Smooth muscle cell (in vitro differentiated cells): ENCODE measurements at regions not wholly inside any gene's neighbourhood (a gene's known extent, or its start where the extent isn't known, plus 50 kb on each side); places are given as distances from the start of the nearest gene placed in this dataset.

ENCODE experiments used
- DNase-seq: peaks from one replicate; lab custom pipeline; 2025; ENCODE audit not compliant: unreplicated experiment; lab: John Stamatoyannopoulos, UW
- H2AFZ ChIP-seq: fragments of 200-600 bp; sonication (generic); 2 replicates; pipeline ENCODE4 v1.6.0; 2016; ENCODE audit warnings: antibody characterized with exemption, low read depth, mild to moderate bottlenecking
- H3F3A ChIP-seq: fragments of 200-600 bp; sonication (generic); 2 replicates; pipeline ENCODE4 v1.6.0; 2017; ENCODE audit warnings: antibody characterized with exemption, low read depth
- H3K27ac ChIP-seq: fragments of 200-600 bp; sonication (generic); 2 replicates; pipeline ENCODE4 v1.5.1; 2016; ENCODE audit warnings: low read depth, mild to moderate bottlenecking
- H3K27me3 ChIP-seq: fragments of 200-600 bp; sonication (generic); 2 replicates; pipeline ENCODE4 v1.6.1; 2016; ENCODE audit warnings: low read depth, mild to moderate bottlenecking
- H3K36me3 ChIP-seq: fragments of 200-600 bp; sonication (generic); 2 replicates; pipeline ENCODE4 v1.5.1; 2016; ENCODE audit warnings: low read depth
- H3K4me1 ChIP-seq: fragments of 200-600 bp; sonication (generic); 2 replicates; pipeline ENCODE4 v1.5.1; 2016; ENCODE audit warnings: low read depth
- H3K4me2 ChIP-seq: fragments of 200-600 bp; sonication (generic); 2 replicates; pipeline ENCODE4 v1.6.0; 2016; ENCODE audit warnings: mild to moderate bottlenecking
- H3K4me3 ChIP-seq: fragments of 200-600 bp; sonication (generic); 2 replicates; pipeline ENCODE4 v1.5.1; 2016; ENCODE audit warnings: mild to moderate bottlenecking
- H3K79me2 ChIP-seq: fragments of 200-600 bp; sonication (generic); 2 replicates; pipeline ENCODE4 v1.6.0; 2016; ENCODE audit warnings: low read depth, mild to moderate bottlenecking
- H3K9ac ChIP-seq: fragments of 200-600 bp; sonication (generic); 2 replicates; pipeline ENCODE4 v1.6.0; 2016; ENCODE audit warnings: low read depth
- H3K9me3 ChIP-seq: fragments of 200-600 bp; sonication (generic); replicated peaks from 2 replicates; pipeline ENCODE4 v1.5.1; 2016; ENCODE audit warnings: low read depth
- H4K20me1 ChIP-seq: fragments of 200-600 bp; sonication (generic); 2 replicates; pipeline ENCODE4 v1.6.0; 2016; ENCODE audit warnings: low read depth
- CTCF ChIP-seq: fragments of 200-600 bp; sonication (generic); IDR thresholded peaks from 2 replicates; pipeline ENCODE4 v1.5.1; 2017; ENCODE audit warnings: borderline replicate concordance, mild to moderate bottlenecking, antibody characterized with exemption; ENCODE audit not compliant: insufficient read depth, poor library complexity, severe bottlenecking
- WGBS: methylation state at CpG from one replicate; pipeline ENCODE4 v1.1.7; 2016; ENCODE audit warnings: low lambda C conversion rate; 5-methylcytosine and 5-hydroxymethylcytosine counted together

GRCh38 chr4:153084980-153085630, 119.1 kb upstream of the TRIM2 start:
- Histone ChIP-seq H3K79me2 (no peaks in the 10 kb centered on the region), H3K4me1 (peaks cover 14% of the 10 kb centered on the region), H3K9me3 (no peaks in the 10 kb centered on the region), H3K4me3 (no peak overlapping the region), H3K27ac (no peak overlapping the region), H3K27me3 (no peaks in the 10 kb centered on the region), H3F3A (no peaks in the 10 kb centered on the region), H2AFZ (no peak overlapping the region), H3K36me3 (no peaks in the 10 kb centered on the region), H4K20me1 (no peaks in the 10 kb centered on the region), H3K4me2 (no peak overlapping the region), H3K9ac (no peak overlapping the region)
- DNase-seq, result peak; percentile 61
- TF ChIP-seq CTCF, result peak; percentile 98
- WGBS, result 15% methylated on average over 11 of the region's 11 CpGs

- no peak overlapping the region for H2AFZ ChIP-seq
- no peak overlapping the region for H3K9ac ChIP-seq
- H3F3A ChIP-seq, result no peaks in the 10 kb centered on the region
- no peaks in the 10 kb centered on the region for H3K79me2 ChIP-seq
- H3K4me3 ChIP-seq, result no peak overlapping the region
- H3K4me2 ChIP-seq, result no peak overlapping the region
- peaks cover 14% of the 10 kb centered on the region for H3K4me1 ChIP-seq
- no peak overlapping the region for H3K27ac ChIP-seq
- DNase-seq, result no peak
- H3K27me3 ChIP-seq, result no peaks in the 10 kb centered on the region
- H4K20me1 ChIP-seq, result no peaks in the 10 kb centered on the region
- WGBS, result 92% methylated on average over 7 of the region's 7 CpGs
- H3K9me3 ChIP-seq, result no peaks in the 10 kb centered on the region
- TF ChIP-seq CTCF, result no peak
- H3K36me3 ChIP-seq, result no peaks in the 10 kb centered on the region
Observed at GRCh38 chr4:153087671-153088194, 116.5 kb upstream of the TRIM2 start.

- no peak overlapping the region for H3K27ac ChIP-seq
- DNase-seq, result no peak
- H4K20me1 ChIP-seq, result no peaks in the 10 kb centered on the region
- H3K9ac ChIP-seq, result no peak overlapping the region
- no peaks in the 10 kb centered on the region for H3K27me3 ChIP-seq
- H2AFZ ChIP-seq, result no peak overlapping the region
- TF ChIP-seq CTCF, result no peak
- WGBS, result 92% methylated on average over 7 of the region's 7 CpGs
- H3K4me3 ChIP-seq, result no peak overlapping the region
- no peaks in the 10 kb centered on the region for H3K9me3 ChIP-seq
- no peaks in the 10 kb centered on the region for H3K4me1 ChIP-seq
- no peaks in the 10 kb centered on the region for H3F3A ChIP-seq
- H3K36me3 ChIP-seq, result no peaks in the 10 kb centered on the region
- H3K4me2 ChIP-seq, result no peak overlapping the region
- H3K79me2 ChIP-seq, result no peaks in the 10 kb centered on the region
Observed at GRCh38 chr4:153089742-153090141, 114.5 kb upstream of the TRIM2 start.

- H3K4me2 ChIP-seq, result no peak overlapping the region
- WGBS, result 82% methylated on average over 2 of the region's 2 CpGs
- no peak overlapping the region for H2AFZ ChIP-seq
- DNase-seq, result no peak
- no peaks in the 10 kb centered on the region for H4K20me1 ChIP-seq
- TF ChIP-seq CTCF, result no peak
- H3K4me1 ChIP-seq, result no peaks in the 10 kb centered on the region
- no peak overlapping the region for H3K9ac ChIP-seq
- no peaks in the 10 kb centered on the region for H3K36me3 ChIP-seq
- no peaks in the 10 kb centered on the region for H3K27me3 ChIP-seq
- H3K27ac ChIP-seq, result no peak overlapping the region
- no peaks in the 10 kb centered on the region for H3K9me3 ChIP-seq
- no peak overlapping the region for H3K4me3 ChIP-seq
- H3K79me2 ChIP-seq, result no peaks in the 10 kb centered on the region
- no peaks in the 10 kb centered on the region for H3F3A ChIP-seq
Observed at GRCh38 chr4:153090181-153090580, 114.1 kb upstream of the TRIM2 start.
